ENCODE measurements at regions not wholly inside any gene's neighbourhood (a gene's known extent, or its start where the extent isn't known, plus 50 kb on each side); places are given as distances from the start of the nearest gene placed in this dataset.

DNA sequence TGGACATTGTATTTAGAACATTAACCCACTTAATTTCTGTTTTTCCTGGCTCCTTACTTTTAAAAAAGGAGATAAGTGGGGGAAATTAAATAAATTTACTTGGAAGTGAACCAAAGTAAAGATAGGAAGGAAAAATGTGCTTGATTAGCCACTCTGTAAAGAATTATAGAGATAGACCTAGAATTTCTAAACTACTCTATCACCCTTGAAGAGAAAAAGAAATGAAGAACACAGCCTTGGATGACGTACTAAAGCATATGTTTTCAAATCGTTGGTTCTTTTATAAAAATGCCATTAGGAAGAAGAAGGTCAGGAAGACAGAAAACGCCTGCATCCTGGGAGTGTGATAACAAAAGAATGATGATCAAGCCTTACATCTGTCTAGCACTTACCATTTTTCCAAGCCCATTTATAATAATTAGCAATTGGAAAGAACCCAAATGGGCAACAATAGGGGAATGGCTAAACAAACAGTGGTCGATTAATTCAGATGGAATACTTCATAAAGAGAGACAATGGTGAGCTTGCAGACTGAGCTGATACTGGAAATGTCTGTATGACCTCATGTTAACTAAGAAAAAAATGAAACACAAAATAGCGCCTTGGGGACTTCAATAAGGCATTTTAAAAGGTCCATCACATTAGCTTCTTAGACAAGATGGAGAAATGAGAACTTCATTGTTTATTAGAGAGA lies 81.0 kb upstream of the LRRC55 start:
- no peak for DNase-seq (ENCODE audit: low read depth)

DNA sequence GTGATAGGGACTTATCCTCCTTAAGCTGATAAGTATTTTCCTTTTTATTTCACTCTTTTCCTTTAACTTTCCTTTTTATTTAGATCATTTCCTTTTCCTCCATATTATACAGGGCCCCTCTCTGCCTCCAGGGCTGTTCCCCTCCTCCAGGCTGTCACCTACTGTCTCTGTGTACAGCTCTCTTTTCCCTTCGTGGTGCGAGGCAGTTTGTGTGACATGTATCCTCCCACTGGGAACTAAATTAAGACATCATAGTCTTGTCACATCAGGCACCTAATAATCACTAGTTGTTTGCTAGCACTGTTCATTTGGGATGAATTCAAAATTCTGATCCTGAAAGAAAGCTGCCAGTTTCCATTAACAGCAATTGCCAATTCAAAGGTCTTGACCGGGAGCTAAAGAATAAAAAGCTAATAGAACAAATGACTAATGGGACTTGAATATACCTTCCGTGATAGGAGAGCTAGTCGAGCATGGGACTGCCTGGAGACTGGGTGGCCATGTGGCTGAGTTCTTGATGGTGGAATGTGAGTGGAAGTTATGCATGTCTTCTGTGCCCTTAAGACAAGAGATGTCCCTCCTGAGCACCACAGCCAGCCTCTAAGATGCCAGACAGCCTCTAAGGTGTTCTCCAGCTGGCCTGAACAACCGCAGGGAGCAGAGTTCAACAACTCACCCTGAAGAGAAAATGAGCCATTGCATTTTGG lies 77.7 kb upstream of the LRRC55 start:
- no peak for DNase-seq (ENCODE audit: low read depth)

DNA sequence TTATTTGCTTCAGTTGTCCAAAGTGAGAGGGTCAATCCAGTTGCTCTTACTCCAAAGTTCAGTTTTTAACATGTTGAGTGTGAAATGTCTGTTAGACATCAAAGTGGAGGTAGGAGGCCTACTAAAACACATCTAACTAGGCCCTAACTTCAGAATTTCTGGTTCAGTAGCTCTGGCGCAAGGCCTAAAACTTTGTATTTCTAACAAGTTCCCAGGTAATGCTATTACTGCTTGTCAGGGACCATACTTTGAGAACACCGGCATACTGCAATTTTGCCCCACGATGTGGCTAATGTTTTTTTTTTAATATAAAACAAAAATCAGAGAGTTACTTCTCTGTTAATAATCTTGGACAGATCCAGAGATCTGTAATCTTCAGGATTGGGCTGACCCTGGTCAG lies 72.4 kb upstream of the LRRC55 start:
- DNase-seq (ENCODE audit: low read depth), result no peak

DNA sequence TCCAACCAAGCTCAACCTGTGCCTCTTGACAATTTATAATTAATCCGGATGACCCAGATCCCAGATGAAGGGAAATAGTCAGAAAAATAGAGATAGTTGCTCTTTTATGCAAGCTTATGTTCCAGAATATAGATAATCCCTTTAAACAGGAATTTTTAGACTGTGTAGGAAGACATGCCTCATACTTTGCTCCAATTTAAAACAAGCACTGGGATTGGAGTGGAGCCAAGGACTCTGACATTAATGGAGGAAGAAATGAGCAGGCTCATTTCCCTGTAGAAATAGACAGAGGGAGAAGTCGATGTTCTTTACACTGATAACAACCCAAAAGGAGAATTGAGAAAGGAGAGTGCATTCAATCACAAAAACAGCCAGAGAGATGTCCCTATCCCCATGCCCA lies 70.1 kb upstream of the LRRC55 start:
- no peak for DNase-seq (ENCODE audit: low read depth)

DNA sequence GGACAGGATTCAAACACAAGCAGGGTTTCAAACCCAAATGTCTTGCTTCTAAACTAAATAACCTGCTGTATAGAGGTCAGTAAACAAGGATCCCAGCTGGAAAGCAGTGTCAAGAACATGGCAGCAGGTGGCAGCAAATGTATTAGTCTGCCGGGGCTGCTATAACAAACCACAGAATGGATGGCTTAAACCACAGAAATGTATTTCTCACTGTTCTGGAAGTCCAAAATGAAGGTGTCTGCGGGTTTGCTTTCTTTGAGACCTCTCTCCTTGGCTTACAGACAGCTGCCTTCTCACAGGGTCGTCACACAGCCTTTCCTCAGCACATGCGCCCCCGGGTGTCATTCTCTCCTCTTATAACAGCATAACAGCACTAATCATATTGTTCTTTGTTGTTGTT lies 65.1 kb upstream of the LRRC55 start:
- peak; percentile 76 for DNase-seq (ENCODE audit: low read depth)

DNA sequence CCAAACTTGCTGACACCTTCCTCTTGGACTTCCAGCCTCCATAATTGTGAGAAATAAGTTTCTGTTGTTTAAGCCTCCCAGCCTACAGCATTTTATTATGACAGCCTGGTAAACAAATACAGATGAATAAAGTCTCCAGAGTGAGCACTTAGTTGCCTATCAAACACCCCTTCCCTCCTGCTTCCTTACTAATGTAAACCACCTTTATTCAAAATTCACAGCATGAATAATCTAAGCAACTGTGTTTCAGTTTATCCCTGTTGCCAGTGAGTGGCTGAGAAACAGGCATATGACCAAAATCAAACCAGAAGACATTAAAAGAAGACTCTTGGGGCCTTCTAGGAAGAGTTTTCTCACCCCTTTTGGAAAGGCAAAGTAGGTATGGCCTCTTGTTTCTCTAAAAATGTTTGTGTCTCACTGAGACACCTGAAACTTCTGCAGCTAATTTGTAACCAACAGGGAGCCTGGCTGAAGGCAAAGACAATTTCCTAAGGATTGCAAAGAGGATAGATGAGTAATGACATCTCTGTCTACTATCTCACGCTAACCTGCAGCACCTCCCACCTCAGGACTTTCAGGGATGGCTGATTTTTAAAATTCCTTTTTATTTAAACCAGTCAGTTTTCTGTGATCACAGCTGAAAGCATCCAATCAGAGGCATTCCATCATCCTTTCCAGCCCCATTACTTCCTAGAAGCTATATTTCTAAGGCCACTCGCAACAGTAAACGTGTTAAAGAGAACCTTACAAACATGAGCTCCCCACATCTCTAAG lies 61.4 kb upstream of the LRRC55 start:
- no peak for DNase-seq (ENCODE audit: low read depth)

DNA sequence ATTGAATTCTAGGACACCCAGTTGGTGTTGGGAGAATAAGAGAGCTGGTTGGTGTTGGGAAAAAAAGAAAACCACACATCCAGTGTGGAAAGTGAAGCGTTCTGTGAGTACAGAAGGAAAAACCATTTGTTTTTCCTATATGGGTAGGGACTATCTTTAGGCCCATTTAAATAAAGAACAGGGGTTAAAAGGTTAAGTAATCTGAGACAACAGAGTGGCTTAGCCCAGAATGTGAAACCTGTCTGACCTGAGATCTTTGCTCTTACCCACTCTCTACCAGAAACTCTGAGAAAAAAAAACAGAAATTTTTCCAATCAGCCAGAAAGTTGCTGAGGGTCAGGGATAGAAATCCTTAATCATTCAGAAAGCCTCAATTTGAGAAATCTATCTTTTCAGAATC lies 59.8 kb upstream of the LRRC55 start:
- DNase-seq (ENCODE audit: low read depth), result no peak

DNA sequence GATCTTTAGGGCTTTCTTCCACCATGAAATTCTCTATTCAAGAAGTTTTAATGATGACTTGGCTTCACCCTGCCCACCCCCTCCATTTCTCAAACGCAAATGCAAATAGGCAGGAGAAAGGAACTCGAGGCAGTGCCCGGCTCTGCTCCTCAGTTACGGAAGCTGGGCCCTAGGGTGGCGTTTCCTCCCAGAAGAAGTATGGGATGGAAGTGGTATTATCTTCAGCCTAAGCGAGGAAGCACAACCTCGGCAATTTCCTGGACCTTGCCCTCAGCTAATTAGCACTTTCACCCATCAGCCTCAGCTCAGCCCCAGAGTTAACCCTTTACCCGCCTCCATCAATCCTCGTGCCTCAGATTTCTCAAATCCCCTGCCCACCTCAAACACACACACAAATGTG lies 58.2 kb upstream of the LRRC55 start:
- no peak for DNase-seq (ENCODE audit: low read depth)

DNA sequence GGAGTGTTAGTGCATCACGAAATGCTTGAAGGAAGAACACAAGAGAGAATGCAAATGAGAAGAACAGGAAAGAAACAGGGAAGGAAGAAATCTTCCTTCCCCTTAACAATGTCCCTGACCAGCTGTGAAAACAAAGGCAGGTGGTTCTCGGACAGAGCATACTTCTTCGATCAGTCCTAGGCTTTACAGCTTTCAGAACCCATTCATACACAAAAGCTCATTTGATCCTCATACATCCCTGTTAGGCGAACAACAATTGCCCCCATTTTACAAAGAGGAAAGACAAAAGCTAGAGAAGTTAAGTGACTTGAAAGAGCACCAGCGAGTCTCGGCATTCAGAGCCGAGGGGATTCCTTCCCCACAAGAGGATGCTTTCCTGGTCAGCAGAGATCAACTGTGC lies 57.2 kb upstream of the LRRC55 start:
- no peak for DNase-seq (ENCODE audit: low read depth)

DNA sequence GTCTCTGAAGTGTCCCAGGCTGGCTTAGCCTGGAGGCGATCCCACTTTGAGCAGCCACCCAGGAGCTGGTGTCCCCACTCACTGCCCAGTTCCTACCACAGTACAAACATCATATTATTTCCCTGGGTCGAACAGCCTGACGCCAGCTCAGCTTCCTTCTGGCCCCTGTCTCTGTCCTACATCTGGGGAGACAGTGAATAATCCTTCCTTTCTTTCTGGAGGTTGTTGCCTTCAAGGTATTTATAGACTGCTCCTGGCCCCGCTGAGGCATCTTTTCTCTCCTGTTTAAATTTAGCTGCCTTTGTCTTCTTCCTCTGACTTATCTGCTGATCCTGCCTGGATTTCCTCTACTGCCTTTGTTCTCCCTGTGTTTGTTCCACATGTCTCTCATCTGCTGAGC lies 56.8 kb upstream of the LRRC55 start:
- DNase-seq (ENCODE audit: low read depth), result no peak

DNA sequence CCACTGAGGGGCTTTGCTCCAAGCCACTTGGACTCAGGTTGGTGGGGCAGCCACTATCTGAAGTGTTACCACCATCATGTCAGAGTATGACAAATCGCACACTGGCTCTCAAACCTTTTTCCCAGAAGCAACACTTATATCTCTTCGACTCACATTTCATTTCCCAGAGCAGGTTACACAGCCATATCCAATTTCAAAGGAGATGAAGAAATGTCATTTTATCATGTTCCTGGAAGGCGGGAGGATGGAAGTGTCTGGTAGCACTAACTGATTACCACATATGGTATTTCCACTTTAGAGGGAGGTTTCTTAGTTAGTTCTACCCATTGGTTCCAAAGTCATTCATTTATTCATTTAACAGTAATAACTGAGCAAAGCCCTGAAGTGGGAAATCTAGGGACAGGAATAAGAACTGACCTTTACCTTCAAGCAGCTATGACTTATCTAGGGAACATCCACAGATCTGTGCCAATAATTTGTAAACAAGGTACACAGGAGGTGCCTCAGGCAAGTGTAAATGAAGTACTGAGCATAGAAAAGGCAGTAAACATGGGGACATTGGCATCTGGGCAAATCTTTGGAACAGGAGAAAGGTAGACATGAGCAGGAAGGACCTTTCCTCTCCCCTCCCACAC lies 54.9 kb upstream of the LRRC55 start:
- DNase-seq (ENCODE audit: low read depth), result no peak

DNA sequence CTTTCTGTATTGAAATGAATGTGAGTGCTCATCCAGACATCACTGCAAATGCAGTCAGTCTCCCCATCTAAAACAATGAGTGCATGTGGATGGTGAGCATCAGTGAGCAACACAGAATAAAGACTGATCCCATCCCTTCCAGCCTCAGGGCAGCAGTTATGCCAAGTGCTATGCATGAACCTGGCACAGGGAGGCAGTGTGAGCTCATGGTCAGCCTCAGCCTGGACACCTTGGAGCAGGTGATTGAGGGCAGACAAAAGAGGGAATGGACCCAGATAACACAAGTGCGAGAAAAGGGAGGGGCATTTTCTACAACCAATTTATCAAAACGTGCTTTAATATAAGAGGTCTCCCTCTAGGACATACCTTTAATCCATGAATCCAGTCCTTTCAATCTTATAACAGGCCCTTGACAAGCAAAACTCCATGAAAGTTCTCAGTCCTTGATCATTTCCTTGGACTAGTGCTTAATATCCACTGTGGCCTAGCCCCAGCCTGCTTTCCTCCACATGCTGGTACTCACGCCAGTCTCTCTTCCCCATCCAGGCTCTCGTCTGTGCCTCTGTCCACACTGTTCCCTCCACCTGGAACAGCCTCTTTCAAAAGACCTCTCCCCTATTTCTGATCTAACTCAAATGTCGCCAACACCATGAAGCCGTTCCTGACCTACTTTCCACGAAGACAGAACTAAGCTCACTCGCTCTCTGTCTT lies 50.5 kb upstream of the LRRC55 start:
- DNase-seq (ENCODE audit: low read depth), result peak; percentile 28
